ENCODE measurements at regions not wholly inside any gene's neighbourhood (a gene's known extent, or its start where the extent isn't known, plus 50 kb on each side); places are given as distances from the start of the nearest gene placed in this dataset.

DNA sequence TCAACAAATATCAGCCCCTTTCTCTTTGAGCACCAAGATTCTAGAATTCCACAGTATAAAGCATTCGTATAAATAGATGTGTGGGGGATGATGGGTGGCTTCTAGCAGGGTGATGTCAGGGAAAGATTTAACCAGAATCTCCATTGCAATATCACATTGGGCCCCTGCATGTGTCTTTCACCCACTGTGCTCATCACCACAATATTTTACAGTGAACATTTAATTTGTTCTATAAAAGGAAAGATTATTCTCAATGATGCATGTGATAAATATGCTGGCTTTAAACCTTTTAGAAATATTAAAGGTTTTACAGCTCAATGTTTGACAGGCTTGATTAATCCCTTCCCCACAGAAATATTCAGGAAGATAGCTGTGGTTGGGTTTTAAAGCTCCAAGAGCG lies 457.8 kb upstream of the DAB1 start:
- H3K9ac ChIP-seq (ENCODE audit: low read depth in 1 of 2, low read length in 2 of 2) = no peak overlapping the region
- no peaks in the 10 kb centered on the region for H3K27me3 ChIP-seq (ENCODE audit: control insufficient read depth in 4 of 4, insufficient read depth in 4 of 4, low read length in 3 of 4)
- H3K4me1 ChIP-seq (ENCODE audit: control insufficient read depth in 4 of 4, insufficient read depth in 4 of 4, low read length in 3 of 4) = no peaks in the 10 kb centered on the region
- 84% methylated on average over 2 of the region's 2 CpGs for WGBS
- TF ChIP-seq EGR1 (IDR thresholded peaks at IDR 0.05; ENCODE audit: low read depth in 2 of 2) = no peak
- TF ChIP-seq, protein P1, sequence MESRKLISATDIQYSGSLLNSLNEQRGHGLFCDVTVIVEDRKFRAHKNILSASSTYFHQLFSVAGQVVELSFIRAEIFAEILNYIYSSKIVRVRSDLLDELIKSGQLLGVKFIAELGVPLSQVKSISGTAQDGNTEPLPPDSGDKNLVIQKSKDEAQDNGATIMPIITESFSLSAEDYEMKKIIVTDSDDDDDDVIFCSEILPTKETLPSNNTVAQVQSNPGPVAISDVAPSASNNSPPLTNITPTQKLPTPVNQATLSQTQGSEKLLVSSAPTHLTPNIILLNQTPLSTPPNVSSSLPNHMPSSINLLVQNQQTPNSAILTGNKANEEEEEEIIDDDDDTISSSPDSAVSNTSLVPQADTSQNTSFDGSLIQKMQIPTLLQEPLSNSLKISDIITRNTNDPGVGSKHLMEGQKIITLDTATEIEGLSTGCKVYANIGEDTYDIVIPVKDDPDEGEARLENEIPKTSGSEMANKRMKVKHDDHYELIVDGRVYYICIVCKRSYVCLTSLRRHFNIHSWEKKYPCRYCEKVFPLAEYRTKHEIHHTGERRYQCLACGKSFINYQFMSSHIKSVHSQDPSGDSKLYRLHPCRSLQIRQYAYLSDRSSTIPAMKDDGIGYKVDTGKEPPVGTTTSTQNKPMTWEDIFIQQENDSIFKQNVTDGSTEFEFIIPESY (IDR thresholded peaks at IDR 0.05) = no peak
- TF ChIP-seq, protein P2, sequence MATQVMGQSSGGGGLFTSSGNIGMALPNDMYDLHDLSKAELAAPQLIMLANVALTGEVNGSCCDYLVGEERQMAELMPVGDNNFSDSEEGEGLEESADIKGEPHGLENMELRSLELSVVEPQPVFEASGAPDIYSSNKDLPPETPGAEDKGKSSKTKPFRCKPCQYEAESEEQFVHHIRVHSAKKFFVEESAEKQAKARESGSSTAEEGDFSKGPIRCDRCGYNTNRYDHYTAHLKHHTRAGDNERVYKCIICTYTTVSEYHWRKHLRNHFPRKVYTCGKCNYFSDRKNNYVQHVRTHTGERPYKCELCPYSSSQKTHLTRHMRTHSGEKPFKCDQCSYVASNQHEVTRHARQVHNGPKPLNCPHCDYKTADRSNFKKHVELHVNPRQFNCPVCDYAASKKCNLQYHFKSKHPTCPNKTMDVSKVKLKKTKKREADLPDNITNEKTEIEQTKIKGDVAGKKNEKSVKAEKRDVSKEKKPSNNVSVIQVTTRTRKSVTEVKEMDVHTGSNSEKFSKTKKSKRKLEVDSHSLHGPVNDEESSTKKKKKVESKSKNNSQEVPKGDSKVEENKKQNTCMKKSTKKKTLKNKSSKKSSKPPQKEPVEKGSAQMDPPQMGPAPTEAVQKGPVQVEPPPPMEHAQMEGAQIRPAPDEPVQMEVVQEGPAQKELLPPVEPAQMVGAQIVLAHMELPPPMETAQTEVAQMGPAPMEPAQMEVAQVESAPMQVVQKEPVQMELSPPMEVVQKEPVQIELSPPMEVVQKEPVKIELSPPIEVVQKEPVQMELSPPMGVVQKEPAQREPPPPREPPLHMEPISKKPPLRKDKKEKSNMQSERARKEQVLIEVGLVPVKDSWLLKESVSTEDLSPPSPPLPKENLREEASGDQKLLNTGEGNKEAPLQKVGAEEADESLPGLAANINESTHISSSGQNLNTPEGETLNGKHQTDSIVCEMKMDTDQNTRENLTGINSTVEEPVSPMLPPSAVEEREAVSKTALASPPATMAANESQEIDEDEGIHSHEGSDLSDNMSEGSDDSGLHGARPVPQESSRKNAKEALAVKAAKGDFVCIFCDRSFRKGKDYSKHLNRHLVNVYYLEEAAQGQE (IDR thresholded peaks at IDR 0.05) = no peak
- H3K9me3 ChIP-seq (ENCODE audit: control insufficient read depth in 4 of 4, low read length in 3 of 4) = no peaks in the 10 kb centered on the region
- H3K36me3 ChIP-seq (ENCODE audit: control insufficient read depth in 4 of 4, insufficient read depth in 3 of 4, low read depth in 1 of 4, low read length in 3 of 4) = no peaks in the 10 kb centered on the region
- no peak overlapping the region for H3K4me3 ChIP-seq (ENCODE audit: low read depth in 1 of 3, low read length in 3 of 3)
- H3K27ac ChIP-seq (ENCODE audit: low read depth in 1 of 2, low read length in 2 of 2) = no peak overlapping the region
- DNase-seq (ENCODE audit: low spot score) = no peak

DNA sequence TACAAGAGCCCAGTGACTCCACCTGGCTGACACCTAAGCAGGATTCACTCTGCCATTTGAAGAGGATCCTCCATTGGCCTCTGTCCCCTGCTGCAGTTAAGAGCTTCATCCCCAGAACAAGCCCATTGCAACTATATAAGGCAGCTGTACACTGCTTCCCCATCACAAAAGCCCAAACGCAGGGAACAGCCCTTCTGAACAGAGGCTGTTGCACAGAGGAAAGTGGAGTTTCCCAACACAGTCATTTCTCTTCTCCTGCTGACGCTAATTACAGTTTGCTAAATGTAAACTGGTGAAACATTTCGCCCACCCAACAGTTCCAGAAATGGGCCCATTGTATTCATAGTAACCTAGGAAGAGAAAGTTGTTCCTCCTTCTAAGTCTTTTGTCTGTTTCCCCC lies 455.8 kb upstream of the DAB1 start:
- TF ChIP-seq, protein P3, sequence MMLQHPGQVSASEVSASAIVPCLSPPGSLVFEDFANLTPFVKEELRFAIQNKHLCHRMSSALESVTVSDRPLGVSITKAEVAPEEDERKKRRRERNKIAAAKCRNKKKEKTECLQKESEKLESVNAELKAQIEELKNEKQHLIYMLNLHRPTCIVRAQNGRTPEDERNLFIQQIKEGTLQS (IDR thresholded peaks at IDR 0.05) = no peak
- TF ChIP-seq JUND (IDR thresholded peaks at IDR 0.05) = no peak
- no peak for TF ChIP-seq TAF1 (conservative IDR thresholded peaks at IDR 0.05)
- no peak for TF ChIP-seq FOXA1 (IDR thresholded peaks at IDR 0.05)
- TF ChIP-seq YY1 (IDR thresholded peaks at IDR 0.05) = no peak
- no peak for TF ChIP-seq RAD21 (IDR thresholded peaks at IDR 0.05)
- no peak for TF ChIP-seq HNF4A (conservative IDR thresholded peaks at IDR 0.05)
- TF ChIP-seq GABPA (IDR thresholded peaks at IDR 0.05 in 1 of 2, conservative IDR thresholded peaks at IDR 0.05 in 1 of 2) = no peak
- no peak for TF ChIP-seq RXRA (IDR thresholded peaks at IDR 0.05)
- TF ChIP-seq, protein P1 (IDR thresholded peaks at IDR 0.05) = no peak
- TF ChIP-seq, protein P2 (IDR thresholded peaks at IDR 0.05) = no peak
- TF ChIP-seq HNF4G (IDR thresholded peaks at IDR 0.05) = no peak
- TF ChIP-seq, protein P4, sequence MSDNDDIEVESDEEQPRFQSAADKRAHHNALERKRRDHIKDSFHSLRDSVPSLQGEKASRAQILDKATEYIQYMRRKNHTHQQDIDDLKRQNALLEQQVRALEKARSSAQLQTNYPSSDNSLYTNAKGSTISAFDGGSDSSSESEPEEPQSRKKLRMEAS (IDR thresholded peaks at IDR 0.05) = no peak
- TF ChIP-seq SP1 (IDR thresholded peaks at IDR 0.05) = no peak
- no peak for TF ChIP-seq EGR1 (IDR thresholded peaks at IDR 0.05; ENCODE audit: low read depth in 2 of 2)
- no peak for TF ChIP-seq FOXA2 (IDR thresholded peaks at IDR 0.05)
- TF ChIP-seq NR2F2 (IDR thresholded peaks at IDR 0.05) = no peak
- no peak for DNase-seq (ENCODE audit: low spot score)
- no peak overlapping the region for H3K9ac ChIP-seq (ENCODE audit: low read depth in 1 of 2, low read length in 2 of 2)
- no peaks in the 10 kb centered on the region for H3K9me3 ChIP-seq (ENCODE audit: control insufficient read depth in 4 of 4, low read length in 3 of 4)
- H3K4me1 ChIP-seq (ENCODE audit: control insufficient read depth in 4 of 4, insufficient read depth in 4 of 4, low read length in 3 of 4) = no peaks in the 10 kb centered on the region
- no peaks in the 10 kb centered on the region for H3K27me3 ChIP-seq (ENCODE audit: control insufficient read depth in 4 of 4, insufficient read depth in 4 of 4, low read length in 3 of 4)
- H3K27ac ChIP-seq (ENCODE audit: low read depth in 1 of 2, low read length in 2 of 2) = no peak overlapping the region
- H3K36me3 ChIP-seq (ENCODE audit: control insufficient read depth in 4 of 4, insufficient read depth in 3 of 4, low read depth in 1 of 4, low read length in 3 of 4) = no peaks in the 10 kb centered on the region
- 81% methylated on average over 3 of the region's 3 CpGs for WGBS
- H3K4me3 ChIP-seq (ENCODE audit: low read depth in 1 of 3, low read length in 3 of 3) = no peak overlapping the region

Data from liver (tissue), 7 donors.